K562 (cell line): ENCODE measurements at regions not wholly inside any gene's neighbourhood (a gene's known extent, or its start where the extent isn't known, plus 50 kb on each side); places are given as distances from the start of the nearest gene placed in this dataset.

Experiments
- EWSR1 ChIP-seq: fragments of 450-650 bp; IDR thresholded peaks from 2 replicates; pipeline ENCODE4 v1.6.1; 2018; ENCODE audit warnings: borderline replicate concordance, mild to moderate bottlenecking, low read depth, moderate library complexity; ENCODE audit not compliant: partially characterized antibody
- GATAD2A ChIP-seq: fragments of 450-650 bp; IDR thresholded peaks from 2 replicates; pipeline ENCODE4 v1.6.1; 2017
- JUNB ChIP-seq: fragments of 450-650 bp; formaldehyde crosslinking; conservative IDR thresholded peaks from 2 replicates; pipeline ENCODE4 v1.4.0; 2020; ENCODE audit warnings: mild to moderate bottlenecking
- MYBL2 ChIP-seq, 2 experiments: fragments of 450-650 bp in 1 of 2; sonication (generic) in 1 of 2; formaldehyde crosslinking in 1 of 2; IDR thresholded peaks; 2 replicates each; pipeline versions ENCODE4 v1.6.1 to v1.8.1; 2017 to 2022; ENCODE audit warnings: borderline replicate concordance in 1 of 2, inconsistent platforms in 1 of 2, low read depth in 1 of 2, mild to moderate bottlenecking in 1 of 2, missing genetic modification reagents in 1 of 2, moderate library complexity in 1 of 2
- NFATC3 ChIP-seq: fragments of 450-650 bp; IDR thresholded peaks from 2 replicates; pipeline ENCODE4 v1.6.1; 2017; ENCODE audit warnings: mild to moderate bottlenecking
- NUFIP1 ChIP-seq: fragments of 450-650 bp; IDR thresholded peaks from 2 replicates; pipeline ENCODE4 v1.6.1; 2018; ENCODE audit not compliant: partially characterized antibody
- SAP30 ChIP-seq: fragments of 200-600 bp; sonication (generic); IDR thresholded peaks from 2 replicates; pipeline ENCODE4 v1.6.1; 2012; ENCODE audit warnings: borderline replicate concordance, low read depth, mild to moderate bottlenecking, moderate library complexity, low read length, control low read depth, inconsistent platforms; ENCODE audit not compliant: insufficient read depth, poor library complexity, severe bottlenecking
- SP2 ChIP-seq: IDR thresholded peaks from 2 replicates; pipeline ENCODE4 v1.6.1; 2011; ENCODE audit warnings: mild to moderate bottlenecking, low read depth, low read length, moderate library complexity; ENCODE audit not compliant: poor library complexity, severe bottlenecking; ENCODE audit errors: extremely low read depth
- THRA ChIP-seq: fragments of 450-650 bp; IDR thresholded peaks from 2 replicates; pipeline ENCODE4 v1.6.1; 2017; ENCODE audit warnings: mild to moderate bottlenecking, moderate library complexity
- ZBTB43 ChIP-seq: sonication (generic); formaldehyde crosslinking; IDR thresholded peaks from 2 replicates; pipeline ENCODE4 v1.8.0; 2023; ENCODE audit warnings: mild to moderate bottlenecking, missing genetic modification reagents
- ZNF232 ChIP-seq: sonication (generic); formaldehyde crosslinking; IDR thresholded peaks from 2 replicates; pipeline ENCODE4 v1.8.0; 2022; ENCODE audit warnings: mild to moderate bottlenecking, missing genetic modification reagents
- ZNF318 ChIP-seq, 2 experiments: fragments of 450-650 bp; IDR thresholded peaks; 2 replicates each; pipeline ENCODE4 v1.6.1; 2016; ENCODE audit warnings: mild to moderate bottlenecking in 2 of 2, borderline replicate concordance in 1 of 2, low read depth in 1 of 2, moderate library complexity in 1 of 2
- ZNF780A ChIP-seq: fragments of 250-450 bp; sonication (Bioruptor Pico); IDR thresholded peaks from 2 replicates; pipeline ENCODE4 v1.5.0; 2021; ENCODE audit warnings: mild to moderate bottlenecking

- TF ChIP-seq ZNF318 (IDR thresholded peaks at IDR 0.05; ENCODE audit: borderline replicate concordance in 1 of 2, low read depth in 1 of 2), result no peak
- TF ChIP-seq ZNF780A (CRISPR knock-in tag), result no peak
- no peak for TF ChIP-seq SP2
- TF ChIP-seq ZBTB43, result no peak
- TF ChIP-seq THRA, result no peak
- TF ChIP-seq EWSR1, result no peak
- TF ChIP-seq SAP30, result no peak
- TF ChIP-seq GATAD2A, result no peak
- no peak for TF ChIP-seq NFATC3
- no peak for TF ChIP-seq ZNF232 (CRISPR knock-in tag)
- no peak for TF ChIP-seq MYBL2 (IDR thresholded peaks at IDR 0.05; ENCODE audit: low read depth)
- TF ChIP-seq MYBL2 (CRISPR knock-in tag; IDR thresholded peaks at IDR 0.05; ENCODE audit: borderline replicate concordance), result no peak
- no peak for TF ChIP-seq JUNB (CRISPR knock-in tag)
- no peak for TF ChIP-seq NUFIP1
These were observed 460.0 kb downstream of the MATN1 start (continued) for GRCh38 chr1:30263405-30263804.
